ENCODE measurements at regions not wholly inside any gene's neighbourhood (a gene's known extent, or its start where the extent isn't known, plus 50 kb on each side); places are given as distances from the start of the nearest gene placed in this dataset.

DNA sequence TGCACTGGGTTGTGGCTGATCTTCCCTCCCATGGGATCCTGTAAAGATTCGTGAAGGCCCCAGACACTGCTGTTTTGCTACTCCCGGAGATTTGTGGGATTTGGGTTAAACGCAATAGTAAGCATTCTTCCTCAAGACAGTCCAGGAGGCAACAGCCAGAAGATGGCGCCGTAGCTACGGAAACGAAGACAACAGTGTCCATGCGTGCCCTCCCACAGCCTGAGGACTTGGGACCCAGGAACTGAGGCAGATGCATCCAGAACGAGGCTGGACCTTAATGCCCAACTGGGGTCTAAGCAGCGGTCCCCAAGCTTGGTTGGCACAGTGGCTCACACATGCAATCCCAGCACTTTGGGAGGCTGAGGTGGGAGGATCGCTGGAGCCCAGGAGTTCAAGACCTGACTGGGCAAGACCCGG is 57.6 kb upstream of the ZNF507 start:
- TF ChIP-seq, protein P1, sequence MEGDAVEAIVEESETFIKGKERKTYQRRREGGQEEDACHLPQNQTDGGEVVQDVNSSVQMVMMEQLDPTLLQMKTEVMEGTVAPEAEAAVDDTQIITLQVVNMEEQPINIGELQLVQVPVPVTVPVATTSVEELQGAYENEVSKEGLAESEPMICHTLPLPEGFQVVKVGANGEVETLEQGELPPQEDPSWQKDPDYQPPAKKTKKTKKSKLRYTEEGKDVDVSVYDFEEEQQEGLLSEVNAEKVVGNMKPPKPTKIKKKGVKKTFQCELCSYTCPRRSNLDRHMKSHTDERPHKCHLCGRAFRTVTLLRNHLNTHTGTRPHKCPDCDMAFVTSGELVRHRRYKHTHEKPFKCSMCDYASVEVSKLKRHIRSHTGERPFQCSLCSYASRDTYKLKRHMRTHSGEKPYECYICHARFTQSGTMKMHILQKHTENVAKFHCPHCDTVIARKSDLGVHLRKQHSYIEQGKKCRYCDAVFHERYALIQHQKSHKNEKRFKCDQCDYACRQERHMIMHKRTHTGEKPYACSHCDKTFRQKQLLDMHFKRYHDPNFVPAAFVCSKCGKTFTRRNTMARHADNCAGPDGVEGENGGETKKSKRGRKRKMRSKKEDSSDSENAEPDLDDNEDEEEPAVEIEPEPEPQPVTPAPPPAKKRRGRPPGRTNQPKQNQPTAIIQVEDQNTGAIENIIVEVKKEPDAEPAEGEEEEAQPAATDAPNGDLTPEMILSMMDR (IDR thresholded peaks at IDR 0.05), result peak; percentile 38 to 52 (median 42)
- no peak for TF ChIP-seq POLR2A (IDR thresholded peaks at IDR 0.05)

All from transverse colon (tissue), 3 donors.